Activated CD4-positive, CD25-positive, alpha-beta regulatory T cell treated with anti-CD3 and anti-CD28 coated beads, Interleukin-2, amount 50 U/mL, for 24 hours (primary cell): ENCODE measurements at regions not wholly inside any gene's neighbourhood (a gene's known extent, or its start where the extent isn't known, plus 50 kb on each side); places are given as distances from the start of the nearest gene placed in this dataset.
"Not testable (repeated sequence)": the region's sequence is repeated elsewhere in the genome, so short reads cannot be mapped to it uniquely, and the experiment has no call there.

Experiments
- ATAC-seq, 2 donors: fragments of 150-1000 bp; cut with Tn5 transposase; one replicate each; pipeline ENCODE4 v1.10.0; 2021; ENCODE audit warnings: mild to moderate bottlenecking in 1 of 2, moderate library complexity in 1 of 2

GRCh38 chr7:35910621-35911020, 109.8 kb downstream of the SEPTIN7 start:
- not testable (repeated sequence) for ATAC-seq

GRCh38 chr7:35913350-35913749, 112.5 kb downstream of the SEPTIN7 start:
- not testable (repeated sequence) for ATAC-seq

- ATAC-seq: not testable (repeated sequence)
These were observed 113.4 kb downstream of the SEPTIN7 start for GRCh38 chr7:35914214-35914613.

- not testable (repeated sequence) for ATAC-seq
These were observed 114.5 kb downstream of the SEPTIN7 start for GRCh38 chr7:35915247-35915955.

- not testable (repeated sequence) for ATAC-seq
These were observed 117.4 kb downstream of the SEPTIN7 start for GRCh38 chr7:35918217-35918616.

- not testable (repeated sequence) for ATAC-seq
These were observed 118.8 kb downstream of the SEPTIN7 start for GRCh38 chr7:35919607-35920006.

GRCh38 chr7:35921338-35921737, 120.5 kb downstream of the SEPTIN7 start:
- ATAC-seq: not testable (repeated sequence)

GRCh38 chr7:35924668-35925067, 123.8 kb downstream of the SEPTIN7 start:
- ATAC-seq: not testable (repeated sequence)

GRCh38 chr7:35926966-35927365, 126.1 kb downstream of the SEPTIN7 start:
- ATAC-seq: not testable (repeated sequence)

- ATAC-seq: not testable (repeated sequence)
These were observed 130.3 kb downstream of the SEPTIN7 start for GRCh38 chr7:35931134-35931533.

GRCh38 chr7:35931551-35931950, 130.7 kb downstream of the SEPTIN7 start:
- ATAC-seq: not testable (repeated sequence)

GRCh38 chr7:35940695-35941094, 139.8 kb downstream of the SEPTIN7 start:
- not testable (repeated sequence) for ATAC-seq

GRCh38 chr7:35945621-35946020, 144.8 kb downstream of the SEPTIN7 start:
- not testable (repeated sequence) for ATAC-seq

- ATAC-seq: not testable (repeated sequence)
These were observed 154.9 kb downstream of the SEPTIN7 start for GRCh38 chr7:35955735-35956134.

- ATAC-seq: not testable (repeated sequence)
These were observed 156.1 kb downstream of the SEPTIN7 start for GRCh38 chr7:35956988-35957387.

- not testable (repeated sequence) for ATAC-seq
These were observed 160.4 kb downstream of the SEPTIN7 start for GRCh38 chr7:35961260-35961659.

GRCh38 chr7:35962607-35963006, 161.8 kb downstream of the SEPTIN7 start:
- ATAC-seq: not testable (repeated sequence)

- no peak for ATAC-seq
These were observed 166.7 kb downstream of the SEPTIN7 start for GRCh38 chr7:35967366-35968139.

- no peak for ATAC-seq
These were observed 167.5 kb downstream of the SEPTIN7 start for GRCh38 chr7:35968140-35968940.

GRCh38 chr7:35969066-35969465, 168.2 kb downstream of the SEPTIN7 start:
- no peak for ATAC-seq

- ATAC-seq: no peak
These were observed 169.6 kb downstream of the SEPTIN7 start for GRCh38 chr7:35970458-35970857.

- peak in 1 of 2 donors; percentile 17 for ATAC-seq
These were observed 170.5 kb downstream of the SEPTIN7 start for GRCh38 chr7:35971133-35971891.
